ENCODE measurements at regions not wholly inside any gene's neighbourhood (a gene's known extent, or its start where the extent isn't known, plus 50 kb on each side); places are given as distances from the start of the nearest gene placed in this dataset.
"Not testable (repeated sequence)": the region's sequence is repeated elsewhere in the genome, so short reads cannot be mapped to it uniquely, and the experiment has no call there.

DNA sequence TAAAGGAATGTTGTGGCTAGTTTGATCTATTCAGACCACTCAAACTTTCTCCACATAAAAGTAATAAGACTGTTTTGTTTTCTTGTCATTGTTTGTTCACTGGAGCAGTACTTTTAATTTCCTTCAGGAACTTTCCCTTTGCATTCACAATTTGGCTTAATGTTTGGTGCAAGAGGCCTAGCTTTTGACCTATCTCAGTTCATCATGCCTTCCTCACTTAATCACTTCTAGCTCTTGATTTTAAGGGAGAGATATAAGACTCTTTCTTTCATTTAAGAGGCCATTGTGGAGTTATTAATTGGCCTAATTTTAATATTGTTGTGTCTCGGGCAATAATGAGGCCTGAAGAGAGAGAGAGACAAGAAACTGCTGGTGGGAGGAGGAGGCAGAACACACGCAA, 371.7 kb upstream of the DEPDC1 start:
- TF ChIP-seq, protein P1, sequence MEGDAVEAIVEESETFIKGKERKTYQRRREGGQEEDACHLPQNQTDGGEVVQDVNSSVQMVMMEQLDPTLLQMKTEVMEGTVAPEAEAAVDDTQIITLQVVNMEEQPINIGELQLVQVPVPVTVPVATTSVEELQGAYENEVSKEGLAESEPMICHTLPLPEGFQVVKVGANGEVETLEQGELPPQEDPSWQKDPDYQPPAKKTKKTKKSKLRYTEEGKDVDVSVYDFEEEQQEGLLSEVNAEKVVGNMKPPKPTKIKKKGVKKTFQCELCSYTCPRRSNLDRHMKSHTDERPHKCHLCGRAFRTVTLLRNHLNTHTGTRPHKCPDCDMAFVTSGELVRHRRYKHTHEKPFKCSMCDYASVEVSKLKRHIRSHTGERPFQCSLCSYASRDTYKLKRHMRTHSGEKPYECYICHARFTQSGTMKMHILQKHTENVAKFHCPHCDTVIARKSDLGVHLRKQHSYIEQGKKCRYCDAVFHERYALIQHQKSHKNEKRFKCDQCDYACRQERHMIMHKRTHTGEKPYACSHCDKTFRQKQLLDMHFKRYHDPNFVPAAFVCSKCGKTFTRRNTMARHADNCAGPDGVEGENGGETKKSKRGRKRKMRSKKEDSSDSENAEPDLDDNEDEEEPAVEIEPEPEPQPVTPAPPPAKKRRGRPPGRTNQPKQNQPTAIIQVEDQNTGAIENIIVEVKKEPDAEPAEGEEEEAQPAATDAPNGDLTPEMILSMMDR (IDR thresholded peaks at IDR 0.05; ENCODE audit: insufficient read depth, low read length, missing control alignments): no peak
- no peak for DNase-seq (ENCODE audit: low read depth, low spot score)
- ChIA-PET CTCF (no interaction called here), POLR2A (no interaction called here)
- no peak overlapping the region for H3K4me3 ChIP-seq (ENCODE audit: low read depth, low read length)

GRCh38 chr1:68873144-68873543, 376.3 kb upstream of the DEPDC1 start:
- no peak for DNase-seq (ENCODE audit: low read depth, low spot score)
- no peak overlapping the region for H3K4me3 ChIP-seq (ENCODE audit: low read depth, low read length)
- CTCF ChIA-PET: no interaction called here
- POLR2A ChIA-PET: no interaction called here
- TF ChIP-seq, protein P1 (IDR thresholded peaks at IDR 0.05; ENCODE audit: insufficient read depth, low read length, missing control alignments): no peak

DNA sequence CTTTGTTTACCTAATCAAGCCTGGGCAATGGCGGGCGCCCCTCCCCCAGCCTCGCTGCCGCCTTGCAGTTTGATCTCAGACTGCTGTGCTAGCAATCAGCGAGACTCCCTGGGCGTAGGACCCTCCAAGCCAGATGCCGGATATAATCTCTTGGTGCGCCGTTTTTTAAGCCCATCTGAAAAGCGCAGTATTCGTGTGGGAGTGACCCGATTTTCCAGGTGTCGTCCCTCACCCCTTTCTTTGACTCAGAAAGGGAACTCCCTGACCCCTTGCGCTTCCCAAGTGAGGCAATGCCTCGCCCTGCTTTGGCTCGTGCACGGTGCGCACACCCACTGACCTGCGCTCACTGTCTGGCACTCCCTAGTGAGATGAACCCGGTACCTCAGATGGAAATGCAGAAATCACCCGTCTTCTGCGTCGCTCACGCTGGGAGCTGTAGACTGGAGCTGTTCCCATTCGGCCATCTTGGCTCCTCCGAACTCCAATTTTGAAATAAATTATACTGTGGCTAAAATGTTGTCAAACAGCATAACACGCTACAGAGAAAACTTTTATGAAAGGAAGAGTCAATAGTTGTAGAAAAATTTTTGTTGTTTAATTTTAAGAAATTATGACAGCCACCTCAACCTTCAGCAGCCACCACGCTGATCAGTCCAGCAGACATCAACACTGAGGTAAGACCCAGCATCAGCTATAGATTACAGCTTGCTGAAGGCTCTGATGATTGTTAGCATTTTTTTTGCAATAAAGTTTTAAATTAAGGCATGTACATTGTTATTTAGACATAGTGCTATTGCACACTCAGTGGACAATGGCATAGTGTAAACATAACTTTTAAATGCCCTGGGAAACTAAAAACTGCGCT, 384.7 kb upstream of the DEPDC1 start:
- POLR2A ChIA-PET; H3K4me3 ChIP-seq (ENCODE audit: low read depth, low read length); DNase-seq (ENCODE audit: low read depth, low spot score); CTCF ChIA-PET: not testable (repeated sequence)

GRCh38 chr1:68889471-68889870, 392.6 kb upstream of the DEPDC1 start:
- TF ChIP-seq, protein P1 (IDR thresholded peaks at IDR 0.05; ENCODE audit: insufficient read depth, low read length, missing control alignments): no peak
- H3K4me3 ChIP-seq (ENCODE audit: low read depth, low read length): no peak overlapping the region
- ChIA-PET POLR2A (no interaction called here), CTCF (no interaction called here)
- DNase-seq (ENCODE audit: low read depth, low spot score): no peak

- TF ChIP-seq, protein P1 (IDR thresholded peaks at IDR 0.05; ENCODE audit: insufficient read depth, low read length, missing control alignments): no peak
- POLR2A ChIA-PET: no interaction called here
These were observed 393.9 kb upstream of the DEPDC1 start for GRCh38 chr1:68890736-68891135.

GRCh38 chr1:68904477-68904876, 407.6 kb upstream of the DEPDC1 start:
- TF ChIP-seq, protein P1 (IDR thresholded peaks at IDR 0.05; ENCODE audit: insufficient read depth, low read length, missing control alignments): no peak
- H3K4me3 ChIP-seq (ENCODE audit: low read depth, low read length): no peak overlapping the region
- CTCF ChIA-PET: no interaction called here
- no peak for DNase-seq (ENCODE audit: low read depth, low spot score)
- POLR2A ChIA-PET: no interaction called here

More at GRCh38 chr1:68890736-68891135, 393.9 kb upstream of the DEPDC1 start:
- CTCF ChIA-PET: no interaction called here
- no peak for DNase-seq (ENCODE audit: low read depth, low spot score)
- no peak overlapping the region for H3K4me3 ChIP-seq (ENCODE audit: low read depth, low read length)

DNA sequence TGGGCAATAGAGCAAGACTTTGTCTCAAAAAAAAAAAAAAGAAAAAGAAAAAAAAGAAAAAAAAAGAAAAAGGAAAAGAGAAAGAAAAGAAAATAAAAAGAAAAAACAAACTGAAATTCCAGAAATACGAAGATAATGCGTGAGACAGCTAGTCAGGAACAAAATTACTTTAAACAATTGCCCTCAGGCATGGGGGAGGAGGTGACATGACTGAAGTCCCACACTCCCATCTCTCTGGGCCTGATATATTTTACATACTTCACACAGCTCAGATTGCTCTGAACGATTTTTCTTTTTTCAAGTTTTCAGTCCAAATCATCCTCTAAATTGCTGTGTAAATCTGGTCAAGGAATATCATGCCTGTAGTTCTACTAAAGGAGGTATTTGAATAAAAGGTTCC, 409.5 kb upstream of the DEPDC1 start:
- no peak overlapping the region for H3K4me3 ChIP-seq (ENCODE audit: low read depth, low read length)
- no peak for DNase-seq (ENCODE audit: low read depth, low spot score)
- TF ChIP-seq, protein P1 (IDR thresholded peaks at IDR 0.05; ENCODE audit: insufficient read depth, low read length, missing control alignments): no peak
- POLR2A ChIA-PET: no interaction called here
- CTCF ChIA-PET: no interaction called here
